NCI-H146 treated with DMSO at 0.1 percent for 48 hours (cell line): ENCODE measurements at regions not wholly inside any gene's neighbourhood (a gene's known extent, or its start where the extent isn't known, plus 50 kb on each side); places are given as distances from the start of the nearest gene placed in this dataset.

ENCODE experiments used
- DNase-seq: peaks from one replicate; lab custom pipeline; 2025; ENCODE audit not compliant: unreplicated experiment; lab: John Stamatoyannopoulos, UW

GRCh38 chr9:99513441-99514112, 291.5 kb downstream of the SEC61B start:
- no peak for DNase-seq

GRCh38 chr9:99515093-99515492, 293.0 kb downstream of the SEC61B start:
- DNase-seq: no peak

GRCh38 chr9:99515895-99516656, 294.0 kb downstream of the SEC61B start:
- DNase-seq: no peak

GRCh38 chr9:99516657-99517049, 294.6 kb downstream of the SEC61B start:
- no peak for DNase-seq

- DNase-seq: no peak
These were observed 297.8 kb upstream of the NR4A3 start for GRCh38 chr9:99523838-99524237.

GRCh38 chr9:99531313-99531712, 290.4 kb upstream of the NR4A3 start:
- DNase-seq: no peak

- DNase-seq: no peak
These were observed 288.3 kb upstream of the NR4A3 start for GRCh38 chr9:99533421-99533820.

GRCh38 chr9:99537996-99538395, 283.7 kb upstream of the NR4A3 start:
- no peak for DNase-seq

GRCh38 chr9:99544526-99544925, 277.2 kb upstream of the NR4A3 start:
- no peak for DNase-seq

GRCh38 chr9:99549441-99549840, 272.2 kb upstream of the NR4A3 start:
- no peak for DNase-seq

GRCh38 chr9:99555792-99556191, 265.9 kb upstream of the NR4A3 start:
- DNase-seq: no peak

- no peak for DNase-seq
These were observed 264.7 kb upstream of the NR4A3 start for GRCh38 chr9:99556998-99557397.

GRCh38 chr9:99557816-99558215, 263.9 kb upstream of the NR4A3 start:
- no peak for DNase-seq

- DNase-seq: no peak
These were observed 261.9 kb upstream of the NR4A3 start for GRCh38 chr9:99559776-99560175.

- no peak for DNase-seq
These were observed 261.1 kb upstream of the NR4A3 start for GRCh38 chr9:99560561-99560960.

- no peak for DNase-seq
These were observed 260.2 kb upstream of the NR4A3 start for GRCh38 chr9:99561509-99561917.

- no peak for DNase-seq
These were observed 259.6 kb upstream of the NR4A3 start for GRCh38 chr9:99561961-99562565.

GRCh38 chr9:99563364-99563763, 258.3 kb upstream of the NR4A3 start:
- DNase-seq: no peak

GRCh38 chr9:99565203-99565602, 256.5 kb upstream of the NR4A3 start:
- no peak for DNase-seq

GRCh38 chr9:99567436-99567835, 254.2 kb upstream of the NR4A3 start:
- no peak for DNase-seq

GRCh38 chr9:99569840-99570239, 251.8 kb upstream of the NR4A3 start:
- DNase-seq: no peak

- DNase-seq: no peak
These were observed 249.1 kb upstream of the NR4A3 start for GRCh38 chr9:99572567-99572966.
